Kidney tubule cell (primary cell): ENCODE measurements at regions not wholly inside any gene's neighbourhood (a gene's known extent, or its start where the extent isn't known, plus 50 kb on each side); places are given as distances from the start of the nearest gene placed in this dataset.
"Not testable (repeated sequence)": the region's sequence is repeated elsewhere in the genome, so short reads cannot be mapped to it uniquely, and the experiment has no call there.

Experiments used
- DNase-seq: peaks from one replicate; pipeline ENCODE4 v3.0.0-alpha.2; 2018; ENCODE audit warnings: low spot score

DNA sequence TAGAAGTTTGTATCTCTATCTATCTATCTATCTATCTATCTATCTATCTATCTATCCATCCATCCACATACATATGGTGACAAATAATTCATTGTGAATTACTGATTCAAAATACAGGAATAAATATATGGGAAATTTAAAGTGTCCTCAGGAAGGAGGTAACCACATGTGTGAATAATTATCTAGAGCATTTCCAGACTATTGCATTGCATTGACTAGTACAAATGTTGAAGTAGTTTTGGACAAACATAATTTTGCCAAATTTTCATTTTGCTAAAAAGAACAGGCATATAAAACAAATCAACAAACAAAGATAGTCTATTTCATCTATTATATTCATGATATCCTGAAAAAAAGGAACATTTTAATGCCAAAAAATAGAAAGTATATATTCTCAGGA lies 192.7 kb downstream of the UTRN start:
- no peak for DNase-seq

- no peak for DNase-seq
These were observed 193.3 kb downstream of the UTRN start for GRCh38 chr6:144478483-144478882.

DNA sequence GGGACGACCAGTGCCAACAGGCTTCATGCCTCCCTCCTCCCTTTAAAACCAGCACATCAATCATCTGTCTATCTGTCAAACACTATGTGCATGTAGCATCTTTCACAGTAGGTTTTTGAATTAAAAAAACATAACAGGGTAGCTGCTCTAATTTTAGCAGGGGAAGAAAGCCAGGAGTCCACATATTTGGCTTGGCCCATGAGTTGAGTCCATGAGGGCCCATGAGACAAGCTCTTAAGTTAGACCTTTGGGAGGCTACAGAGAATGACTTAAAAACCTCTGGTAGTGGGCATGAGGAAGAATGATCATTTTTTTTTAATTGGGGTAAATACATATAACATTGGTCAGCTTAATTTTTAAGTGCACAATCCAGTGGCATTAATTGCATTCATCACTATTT lies 194.9 kb downstream of the UTRN start:
- no peak for DNase-seq

GRCh38 chr6:144480473-144480872 lies 195.3 kb downstream of the UTRN start:
- no peak for DNase-seq

DNA sequence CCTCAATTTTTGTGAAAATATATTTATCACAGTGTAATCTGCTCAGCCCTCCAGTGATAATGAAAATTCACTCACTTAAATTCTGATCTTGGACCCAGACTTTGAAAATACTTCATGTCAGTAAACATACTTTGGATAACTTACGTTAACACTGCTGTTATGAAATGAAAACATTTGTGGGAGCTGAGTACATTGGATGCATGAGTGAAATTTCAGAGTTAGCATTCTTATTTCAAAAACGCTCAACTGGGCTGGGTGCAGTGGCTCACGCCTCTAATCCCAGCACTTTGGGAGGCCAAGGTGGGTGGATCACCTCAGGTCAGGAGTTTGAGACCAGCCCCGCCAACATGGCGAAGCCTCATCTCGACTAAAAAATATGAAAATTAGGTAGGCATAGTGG lies 196.4 kb downstream of the UTRN start:
- DNase-seq = no peak

- peak; percentile 75 for DNase-seq
These were observed 197.0 kb downstream of the UTRN start for GRCh38 chr6:144482142-144482541.

DNA sequence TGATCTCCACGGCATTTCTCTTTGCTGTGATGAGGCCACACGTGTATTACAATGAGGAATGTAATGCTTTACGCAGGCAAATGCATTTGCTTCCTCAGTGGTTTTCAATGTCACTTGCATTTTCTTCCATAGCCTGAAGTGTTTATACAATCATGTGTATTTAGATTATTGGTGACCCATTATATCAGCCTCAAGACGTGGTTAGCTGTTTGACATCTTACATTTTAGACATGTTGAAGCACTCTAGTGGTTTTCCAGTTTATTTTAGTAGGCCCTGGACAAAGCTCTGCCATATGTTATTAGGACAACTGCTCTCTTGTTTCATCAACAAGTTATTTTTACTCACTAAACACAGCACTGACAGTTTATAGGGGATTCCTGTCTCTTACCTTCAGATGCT lies 200.4 kb downstream of the UTRN start:
- no peak for DNase-seq

DNA sequence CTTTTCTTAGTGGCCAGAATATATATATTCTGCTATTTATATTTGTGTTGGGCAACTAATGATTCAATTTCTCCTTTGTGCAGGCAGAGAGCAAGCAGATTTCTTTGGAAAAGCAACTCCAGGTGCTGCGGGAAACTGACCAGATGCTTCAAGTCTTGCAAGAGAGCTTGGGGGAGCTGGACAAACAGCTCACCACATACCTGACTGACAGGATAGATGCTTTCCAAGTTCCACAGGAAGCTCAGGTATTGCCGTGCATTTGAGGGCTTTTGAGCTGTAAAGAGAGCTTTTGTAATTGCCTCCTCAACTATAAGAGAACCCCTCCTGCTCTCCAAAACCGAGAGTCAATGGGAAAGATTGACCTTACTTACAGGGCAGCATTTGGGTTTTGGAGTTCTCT lies 203.5 kb downstream of the UTRN start:
- no peak for DNase-seq

DNA sequence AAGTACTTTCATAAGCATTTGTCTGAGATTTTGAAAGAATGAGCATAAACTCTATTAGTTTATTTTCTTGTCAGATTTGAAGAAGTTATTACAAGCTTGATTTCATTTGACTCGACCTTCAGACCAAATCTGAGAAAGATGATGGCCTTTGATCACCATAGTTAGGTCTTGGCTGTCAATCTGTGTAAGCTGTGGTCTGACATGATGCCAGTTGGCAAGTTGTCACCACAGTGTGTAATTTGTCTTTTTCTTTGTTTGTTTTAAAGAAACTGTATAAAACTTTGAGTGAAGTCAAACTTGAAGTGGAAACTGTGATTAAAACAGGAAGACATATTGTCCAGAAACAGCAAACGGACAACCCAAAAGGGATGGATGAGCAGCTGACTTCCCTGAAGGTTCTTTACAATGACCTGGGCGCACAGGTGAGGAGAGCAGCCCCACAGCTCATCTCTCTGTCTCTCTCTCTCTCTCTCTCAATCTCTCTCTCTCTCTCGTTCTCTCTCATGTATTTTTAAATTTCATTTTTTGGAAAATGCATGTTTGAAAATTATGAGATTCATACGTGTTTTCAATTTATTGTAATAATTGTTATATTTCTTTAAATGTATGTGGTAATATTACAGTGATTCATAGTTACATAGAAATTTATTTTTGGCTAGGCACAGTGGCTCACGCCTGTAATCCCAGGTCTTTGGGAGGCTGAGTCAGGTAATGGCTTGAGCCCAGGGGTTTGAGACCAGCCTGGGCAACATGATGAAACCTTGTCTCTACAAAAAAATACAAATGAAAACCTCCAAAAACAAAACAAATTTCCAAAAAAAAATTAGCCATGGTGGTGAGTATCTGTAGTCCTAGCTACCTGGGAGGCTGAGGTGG lies 208.1 kb downstream of the UTRN start:
- DNase-seq = no peak

DNA sequence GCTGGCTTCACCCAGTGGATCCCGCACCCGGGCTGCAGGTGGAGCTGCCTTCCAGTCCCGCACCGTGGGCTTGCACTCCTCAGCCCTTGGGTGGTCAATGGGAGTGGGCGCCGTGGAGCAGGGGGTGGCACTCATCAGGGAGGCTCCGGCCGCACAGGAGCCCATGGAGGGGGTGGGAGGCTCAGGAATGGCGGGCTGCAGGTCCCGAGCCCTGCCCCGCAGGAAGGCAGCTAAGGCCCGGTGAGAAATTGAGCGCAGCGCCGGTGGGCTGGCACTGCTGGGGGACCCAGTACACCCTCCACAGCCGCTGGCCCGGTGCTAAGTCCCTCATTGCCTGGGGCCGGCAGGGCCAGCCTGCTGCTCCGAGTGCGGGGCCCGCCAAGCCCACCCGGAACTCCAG lies 209.9 kb downstream of the UTRN start:
- not testable (repeated sequence) for DNase-seq

DNA sequence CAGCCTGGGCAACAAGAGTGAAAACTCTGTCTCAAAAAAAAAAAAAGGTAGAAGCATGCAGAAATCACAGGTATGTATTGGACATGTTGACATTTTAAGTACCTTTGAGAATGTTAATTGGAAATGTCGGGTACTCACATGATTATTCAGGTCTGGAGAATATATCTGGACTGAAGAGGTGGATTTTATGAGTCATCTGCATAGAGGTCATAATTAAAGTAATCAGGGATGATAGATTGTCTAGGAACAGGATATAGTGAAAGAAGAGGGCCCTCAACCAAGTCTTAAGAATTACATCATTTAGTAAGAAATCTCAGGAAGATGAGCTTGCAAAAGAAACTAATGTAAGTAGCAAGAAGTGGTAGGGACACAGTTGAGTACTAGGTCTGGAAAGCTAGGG lies 212.5 kb downstream of the UTRN start:
- DNase-seq = no peak

- DNase-seq = no peak
These were observed 215.8 kb downstream of the UTRN start for GRCh38 chr6:144500892-144501291.

DNA sequence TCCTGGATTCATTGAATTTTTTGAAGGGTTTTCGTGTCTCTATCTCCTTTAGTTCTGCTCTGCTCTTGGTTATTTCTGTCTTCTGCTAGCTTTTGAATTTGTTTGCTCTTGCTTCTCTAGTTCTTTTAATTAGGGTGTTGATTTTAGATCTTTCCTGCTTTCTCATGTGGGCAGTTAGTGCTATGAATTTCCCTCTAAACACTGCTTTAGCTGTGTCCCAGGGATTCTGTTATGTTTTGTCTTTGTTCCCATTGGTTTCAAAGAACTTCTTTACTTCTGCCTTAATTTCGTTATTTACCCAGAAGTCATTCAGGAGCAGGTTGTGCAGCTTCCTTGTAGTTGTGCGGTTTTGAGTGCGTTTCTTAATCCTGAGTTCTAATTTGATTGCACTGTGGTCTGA lies 220.1 kb downstream of the UTRN start:
- DNase-seq = not testable (repeated sequence)

GRCh38 chr6:144506051-144506450 lies 220.9 kb downstream of the UTRN start:
- not testable (repeated sequence) for DNase-seq

GRCh38 chr6:144507772-144508312 lies 222.7 kb downstream of the UTRN start:
- DNase-seq = not testable (repeated sequence)

- no peak for DNase-seq
These were observed 225.7 kb downstream of the UTRN start for GRCh38 chr6:144510859-144511258.

DNA sequence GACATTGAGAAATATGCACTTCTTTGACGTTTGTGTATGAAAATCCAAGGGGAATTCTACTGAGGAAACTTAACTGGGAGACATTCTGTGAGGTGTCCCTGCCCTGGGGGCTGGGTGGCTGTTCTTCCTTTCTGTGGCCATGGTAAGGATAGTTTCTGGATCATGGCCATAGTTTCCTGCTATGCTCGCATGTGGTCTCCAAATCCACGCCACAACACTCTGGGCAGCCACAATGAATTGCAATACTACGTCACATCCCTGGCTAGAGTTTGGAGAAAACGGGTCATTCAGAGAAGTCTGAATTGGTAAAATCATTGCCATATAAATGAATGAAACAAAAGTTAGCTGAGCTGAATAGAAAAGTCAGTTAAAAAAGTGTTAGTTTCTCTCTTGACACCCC lies 230.6 kb downstream of the UTRN start:
- DNase-seq = no peak

- no peak for DNase-seq
These were observed 234.3 kb downstream of the UTRN start for GRCh38 chr6:144519426-144519825.

- peak; percentile 80 for DNase-seq
These were observed 243.7 kb downstream of the UTRN start for GRCh38 chr6:144528743-144529425.

- DNase-seq = no peak
These were observed 245.0 kb downstream of the UTRN start for GRCh38 chr6:144530118-144530517.

GRCh38 chr6:144532238-144532637 lies 247.1 kb downstream of the UTRN start:
- not testable (repeated sequence) for DNase-seq

- no peak for DNase-seq
These were observed 249.0 kb downstream of the UTRN start for GRCh38 chr6:144534180-144534579.

DNA sequence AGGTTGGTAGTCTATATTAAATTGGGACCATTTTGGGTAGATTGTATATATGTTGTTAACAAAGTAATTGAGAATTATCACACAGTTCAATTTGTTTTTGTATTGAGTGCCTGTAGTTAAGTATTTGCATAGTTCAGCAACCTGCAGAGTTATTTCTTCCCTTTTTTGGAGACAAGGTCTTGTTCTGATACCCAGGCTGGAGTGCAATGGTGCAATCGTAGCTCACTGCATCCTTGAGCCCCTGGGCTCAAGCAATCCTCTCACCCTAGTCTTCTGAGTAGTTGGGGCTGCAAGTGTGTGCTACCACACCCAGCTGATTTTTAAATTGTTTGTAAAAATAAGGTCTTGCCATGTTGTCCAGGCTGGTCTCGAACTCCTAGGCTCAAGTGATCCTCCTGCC lies 250.5 kb downstream of the UTRN start:
- no peak for DNase-seq
